ENCODE measurements at regions not wholly inside any gene's neighbourhood (a gene's known extent, or its start where the extent isn't known, plus 50 kb on each side); places are given as distances from the start of the nearest gene placed in this dataset.

DNA sequence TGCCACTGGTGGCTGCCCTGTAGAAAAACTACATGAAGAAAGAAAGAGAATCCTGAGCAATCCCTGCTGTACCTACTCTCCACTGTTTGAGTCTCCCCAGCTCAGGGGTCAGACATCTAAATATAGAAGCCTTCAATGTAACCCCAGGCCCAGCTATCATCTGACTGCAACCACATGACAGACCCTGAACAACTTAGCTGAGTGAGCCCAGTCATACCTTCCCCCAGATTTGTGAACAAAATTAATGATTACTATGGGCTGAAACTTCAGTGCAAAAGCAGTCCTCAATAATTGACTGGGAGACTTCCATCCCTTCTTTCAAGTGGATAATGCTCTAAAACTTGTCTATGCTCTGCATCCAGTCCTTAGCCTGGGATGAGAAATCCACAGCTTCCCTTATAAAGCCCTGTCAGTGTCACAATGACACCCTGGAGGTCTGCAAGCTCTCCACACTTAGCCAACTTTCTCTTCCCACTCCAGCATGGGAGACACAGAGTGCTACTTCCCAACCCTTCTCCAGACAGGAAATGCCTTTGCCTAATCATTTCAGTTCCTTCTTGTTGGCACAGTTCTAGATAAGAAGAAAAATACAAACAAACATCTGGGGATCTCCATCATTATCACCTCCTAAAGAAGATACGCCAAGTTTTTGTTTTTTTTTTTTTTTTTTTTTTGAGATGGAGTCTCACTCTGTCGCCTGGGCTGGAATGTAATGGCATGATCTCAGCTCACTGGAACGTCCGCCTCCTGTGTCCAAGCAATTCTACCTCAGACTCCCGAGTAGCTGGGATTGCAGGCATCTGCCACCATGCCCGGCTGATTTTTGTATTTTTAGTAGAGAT, 198.5 kb upstream of the GADL1 start:
- H3K79me2 ChIP-seq (replicated peaks; ENCODE audit: insufficient read depth) = no peaks in the 10 kb centered on the region
- H3K27ac ChIP-seq (ENCODE audit: low read depth) = no peak overlapping the region
- no peak for TF ChIP-seq ETS1 (IDR thresholded peaks at IDR 0.05)
- TF ChIP-seq, protein P1, sequence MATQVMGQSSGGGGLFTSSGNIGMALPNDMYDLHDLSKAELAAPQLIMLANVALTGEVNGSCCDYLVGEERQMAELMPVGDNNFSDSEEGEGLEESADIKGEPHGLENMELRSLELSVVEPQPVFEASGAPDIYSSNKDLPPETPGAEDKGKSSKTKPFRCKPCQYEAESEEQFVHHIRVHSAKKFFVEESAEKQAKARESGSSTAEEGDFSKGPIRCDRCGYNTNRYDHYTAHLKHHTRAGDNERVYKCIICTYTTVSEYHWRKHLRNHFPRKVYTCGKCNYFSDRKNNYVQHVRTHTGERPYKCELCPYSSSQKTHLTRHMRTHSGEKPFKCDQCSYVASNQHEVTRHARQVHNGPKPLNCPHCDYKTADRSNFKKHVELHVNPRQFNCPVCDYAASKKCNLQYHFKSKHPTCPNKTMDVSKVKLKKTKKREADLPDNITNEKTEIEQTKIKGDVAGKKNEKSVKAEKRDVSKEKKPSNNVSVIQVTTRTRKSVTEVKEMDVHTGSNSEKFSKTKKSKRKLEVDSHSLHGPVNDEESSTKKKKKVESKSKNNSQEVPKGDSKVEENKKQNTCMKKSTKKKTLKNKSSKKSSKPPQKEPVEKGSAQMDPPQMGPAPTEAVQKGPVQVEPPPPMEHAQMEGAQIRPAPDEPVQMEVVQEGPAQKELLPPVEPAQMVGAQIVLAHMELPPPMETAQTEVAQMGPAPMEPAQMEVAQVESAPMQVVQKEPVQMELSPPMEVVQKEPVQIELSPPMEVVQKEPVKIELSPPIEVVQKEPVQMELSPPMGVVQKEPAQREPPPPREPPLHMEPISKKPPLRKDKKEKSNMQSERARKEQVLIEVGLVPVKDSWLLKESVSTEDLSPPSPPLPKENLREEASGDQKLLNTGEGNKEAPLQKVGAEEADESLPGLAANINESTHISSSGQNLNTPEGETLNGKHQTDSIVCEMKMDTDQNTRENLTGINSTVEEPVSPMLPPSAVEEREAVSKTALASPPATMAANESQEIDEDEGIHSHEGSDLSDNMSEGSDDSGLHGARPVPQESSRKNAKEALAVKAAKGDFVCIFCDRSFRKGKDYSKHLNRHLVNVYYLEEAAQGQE (IDR thresholded peaks at IDR 0.05; ENCODE audit: unreplicated experiment) = no peak
- TF ChIP-seq ZNF462 (CRISPR knock-in tag; IDR thresholded peaks at IDR 0.05) = no peak
- TF ChIP-seq ZNF331 (CRISPR knock-in tag; IDR thresholded peaks at IDR 0.05; ENCODE audit: low read depth) = no peak
- peaks cover 2% of the 10 kb centered on the region; the same call in 1 of the 3 replicates for H3K4me1 Mint-ChIP-seq
- no peak overlapping the region for H3K4me2 ChIP-seq
- no peaks in the 10 kb centered on the region for H3K36me3 ChIP-seq (ENCODE audit: insufficient read depth)
- DNase-seq (ENCODE audit: low spot score) = no peak
- H3K36me3 Mint-ChIP-seq (ENCODE audit: low read depth) = no peaks in the 10 kb centered on the region
- no peaks in the 10 kb centered on the region for H3K9me3 Mint-ChIP-seq
- ATAC-seq = no peak
- no peaks in the 10 kb centered on the region for H3K27me3 Mint-ChIP-seq (ENCODE audit: insufficient read depth, low read depth, poor library complexity)
- H4K20me1 ChIP-seq (replicated peaks; ENCODE audit: insufficient read depth) = no peaks in the 10 kb centered on the region
- no peak overlapping the region for H3K4me3 Mint-ChIP-seq
- no peaks in the 10 kb centered on the region for H3F3A ChIP-seq (replicated peaks; ENCODE audit: low read depth)
- H3K27ac Mint-ChIP-seq = no peak overlapping the region
- H3K4me1 ChIP-seq (ENCODE audit: insufficient read depth) = no peaks in the 10 kb centered on the region
- no peak overlapping the region for H2AFZ ChIP-seq
- no peak overlapping the region for H3K4me3 ChIP-seq
- no peaks in the 10 kb centered on the region for H3K27me3 ChIP-seq (ENCODE audit: insufficient read depth)
- H3K9me2 ChIP-seq (ENCODE audit: insufficient read depth) = peaks cover 11% of the 10 kb centered on the region; the same call in 1 of the 2 replicates
